GM10266 (cell line): ENCODE measurements at regions not wholly inside any gene's neighbourhood (a gene's known extent, or its start where the extent isn't known, plus 50 kb on each side); places are given as distances from the start of the nearest gene placed in this dataset.
"Not testable (repeated sequence)": the region's sequence is repeated elsewhere in the genome, so short reads cannot be mapped to it uniquely, and the experiment has no call there.

ENCODE experiments used
- DNase-seq: peaks from one replicate; pipeline ENCODE4 v3.0.0; 2012; ENCODE audit errors: extremely low spot score
- TF ChIP-seq, protein P1 (sequence below): IDR thresholded peaks from 2 replicates; pipeline ENCODE4 v1.5.1; 2012; ENCODE audit warnings: mild to moderate bottlenecking, low read depth; ENCODE audit not compliant: control insufficient read depth, insufficient read depth; ENCODE audit errors: missing control alignments

DNA sequence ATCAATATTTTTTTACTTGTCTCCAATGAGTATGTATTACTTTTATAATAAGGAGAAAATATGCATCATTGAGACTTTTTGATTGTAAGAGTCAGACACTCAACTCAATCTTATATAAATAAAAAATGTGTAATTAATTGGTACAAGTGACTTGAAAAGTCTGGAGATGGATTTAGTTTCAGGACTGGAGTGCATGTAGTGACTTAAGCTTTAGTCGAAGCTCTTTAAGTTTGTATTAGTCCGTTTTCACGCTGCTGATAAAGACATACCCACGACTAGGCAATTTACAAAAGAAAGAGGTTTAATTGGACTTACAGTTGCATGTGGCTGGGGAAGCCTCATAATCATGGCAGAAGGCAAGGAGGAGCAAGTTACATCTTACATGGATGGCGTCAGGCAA lies 60.7 kb upstream of the NKD1 start:
- TF ChIP-seq, protein P1, sequence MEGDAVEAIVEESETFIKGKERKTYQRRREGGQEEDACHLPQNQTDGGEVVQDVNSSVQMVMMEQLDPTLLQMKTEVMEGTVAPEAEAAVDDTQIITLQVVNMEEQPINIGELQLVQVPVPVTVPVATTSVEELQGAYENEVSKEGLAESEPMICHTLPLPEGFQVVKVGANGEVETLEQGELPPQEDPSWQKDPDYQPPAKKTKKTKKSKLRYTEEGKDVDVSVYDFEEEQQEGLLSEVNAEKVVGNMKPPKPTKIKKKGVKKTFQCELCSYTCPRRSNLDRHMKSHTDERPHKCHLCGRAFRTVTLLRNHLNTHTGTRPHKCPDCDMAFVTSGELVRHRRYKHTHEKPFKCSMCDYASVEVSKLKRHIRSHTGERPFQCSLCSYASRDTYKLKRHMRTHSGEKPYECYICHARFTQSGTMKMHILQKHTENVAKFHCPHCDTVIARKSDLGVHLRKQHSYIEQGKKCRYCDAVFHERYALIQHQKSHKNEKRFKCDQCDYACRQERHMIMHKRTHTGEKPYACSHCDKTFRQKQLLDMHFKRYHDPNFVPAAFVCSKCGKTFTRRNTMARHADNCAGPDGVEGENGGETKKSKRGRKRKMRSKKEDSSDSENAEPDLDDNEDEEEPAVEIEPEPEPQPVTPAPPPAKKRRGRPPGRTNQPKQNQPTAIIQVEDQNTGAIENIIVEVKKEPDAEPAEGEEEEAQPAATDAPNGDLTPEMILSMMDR = no peak
- DNase-seq = no peak

DNA sequence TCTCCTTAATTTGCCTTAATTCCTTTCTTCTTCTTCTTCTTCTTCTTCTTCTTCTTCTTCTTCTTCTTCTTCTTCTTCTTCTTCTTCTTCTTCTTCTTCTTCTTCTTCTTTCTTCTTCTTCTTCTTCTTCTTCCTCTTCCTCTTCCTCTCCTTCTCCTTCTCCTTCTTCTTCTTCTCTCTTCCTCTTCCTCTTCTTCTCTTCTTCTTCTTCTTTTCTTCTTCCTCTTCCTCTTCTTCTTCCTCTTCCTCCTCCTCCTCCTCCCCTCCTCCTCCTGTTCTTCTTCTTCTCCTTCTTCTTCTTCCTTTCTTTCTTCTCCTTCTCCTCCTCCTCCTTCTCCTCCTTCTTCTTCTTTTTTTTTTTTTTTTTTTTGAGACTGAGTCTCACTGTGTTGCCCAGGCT lies 62.0 kb upstream of the NKD1 start:
- not testable (repeated sequence) for DNase-seq

DNA sequence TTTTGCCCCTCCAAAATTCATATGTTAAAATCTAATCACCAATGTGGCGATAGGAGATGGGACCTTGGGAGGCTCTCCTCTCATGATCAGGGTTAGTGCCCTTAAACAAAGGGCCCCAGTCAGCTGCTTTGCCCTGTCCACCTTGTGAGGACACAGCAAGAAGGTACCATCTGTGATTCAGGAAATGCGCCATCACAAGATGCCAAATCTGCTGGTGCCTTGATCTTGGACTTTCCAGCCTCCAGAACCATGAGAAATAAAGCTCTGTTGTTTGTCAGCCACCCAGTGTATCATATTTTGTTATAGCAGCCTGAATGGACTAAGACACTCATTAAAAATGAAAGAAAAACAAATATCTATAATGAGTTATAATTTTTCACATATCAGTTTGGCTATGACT lies 63.0 kb upstream of the NKD1 start:
- DNase-seq = no peak
- TF ChIP-seq, protein P1 = no peak

DNA sequence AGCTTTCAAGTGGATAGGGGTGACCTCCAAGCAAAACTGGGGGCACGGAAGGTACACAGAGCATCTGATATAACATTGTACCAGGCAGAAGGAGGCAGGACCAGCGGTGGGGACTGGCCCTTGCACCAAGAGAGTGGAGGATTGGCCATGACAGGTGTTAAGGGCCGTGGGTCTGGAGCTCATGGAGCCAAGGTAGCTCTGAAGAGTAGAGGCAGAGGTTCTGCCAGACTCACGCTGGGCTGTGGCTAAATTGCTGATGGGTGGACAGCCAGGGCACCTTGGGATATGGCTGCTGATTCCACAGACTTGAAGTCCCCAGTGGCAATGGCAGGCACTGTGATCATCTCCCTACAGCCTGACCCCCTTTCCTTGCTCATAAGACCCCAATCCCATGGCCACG lies 65.9 kb upstream of the NKD1 start:
- no peak for DNase-seq
- TF ChIP-seq, protein P1 = no peak

DNA sequence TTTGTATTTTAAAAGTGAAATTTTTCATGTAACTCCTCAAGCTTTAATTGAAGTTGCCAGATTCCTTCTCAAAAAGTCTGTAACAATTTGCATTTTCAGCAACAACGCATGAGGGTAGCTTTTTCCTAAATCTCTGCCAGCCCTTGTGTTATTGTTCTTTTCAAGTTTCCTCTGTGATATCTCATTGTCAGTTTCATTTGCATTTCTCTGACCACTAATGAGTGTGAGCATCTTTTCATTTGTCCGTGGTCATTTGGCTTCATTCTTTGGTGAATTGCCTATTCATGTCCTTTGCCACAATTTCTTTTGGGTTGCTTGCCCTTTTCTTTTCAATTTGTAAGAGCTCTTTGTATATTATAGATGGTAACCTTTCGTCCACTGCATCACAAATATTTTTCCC lies 68.0 kb upstream of the NKD1 start:
- no peak for DNase-seq
- TF ChIP-seq, protein P1 = no peak

DNA sequence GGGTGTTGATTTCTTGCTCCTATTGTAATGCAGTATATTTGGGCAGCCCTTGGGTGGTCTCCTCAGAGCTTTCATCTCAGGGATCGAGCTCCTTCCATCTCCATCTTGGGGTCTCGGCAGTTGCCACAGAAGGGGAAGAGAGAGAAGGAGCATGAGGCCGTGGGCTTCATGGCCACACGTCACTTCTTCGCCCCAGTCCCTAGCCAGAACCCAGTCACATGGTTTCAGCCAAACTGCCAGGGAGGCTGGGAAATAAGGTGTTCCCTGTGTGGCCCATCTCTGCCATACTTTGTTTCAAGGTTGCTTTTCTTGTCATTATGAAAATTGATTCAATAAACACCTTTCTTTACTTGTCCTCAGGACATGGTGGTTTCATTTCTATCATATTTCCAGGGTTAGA lies 68.4 kb upstream of the NKD1 start:
- TF ChIP-seq, protein P1 = no peak
- no peak for DNase-seq

DNA sequence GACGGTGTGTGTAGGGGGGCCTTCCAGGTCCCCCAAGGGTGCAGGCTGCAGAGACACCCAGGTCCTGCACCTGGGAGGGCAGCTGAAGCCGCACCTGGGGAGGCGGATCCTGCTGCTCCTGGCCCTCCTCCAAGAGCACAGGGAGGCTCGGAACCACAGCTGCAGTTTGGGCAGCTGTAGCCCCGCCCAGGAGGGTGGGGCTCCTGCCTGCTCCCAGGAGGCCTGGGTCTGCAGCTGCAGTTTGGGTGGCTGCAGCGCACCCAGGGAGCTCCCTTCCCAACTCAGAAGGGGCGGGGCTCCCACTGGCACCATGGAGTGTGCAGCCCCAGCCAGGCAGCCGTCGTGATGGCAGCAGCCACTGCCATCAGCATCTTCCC lies 69.4 kb upstream of the NKD1 start:
- DNase-seq = no peak
- TF ChIP-seq, protein P1 = no peak

DNA sequence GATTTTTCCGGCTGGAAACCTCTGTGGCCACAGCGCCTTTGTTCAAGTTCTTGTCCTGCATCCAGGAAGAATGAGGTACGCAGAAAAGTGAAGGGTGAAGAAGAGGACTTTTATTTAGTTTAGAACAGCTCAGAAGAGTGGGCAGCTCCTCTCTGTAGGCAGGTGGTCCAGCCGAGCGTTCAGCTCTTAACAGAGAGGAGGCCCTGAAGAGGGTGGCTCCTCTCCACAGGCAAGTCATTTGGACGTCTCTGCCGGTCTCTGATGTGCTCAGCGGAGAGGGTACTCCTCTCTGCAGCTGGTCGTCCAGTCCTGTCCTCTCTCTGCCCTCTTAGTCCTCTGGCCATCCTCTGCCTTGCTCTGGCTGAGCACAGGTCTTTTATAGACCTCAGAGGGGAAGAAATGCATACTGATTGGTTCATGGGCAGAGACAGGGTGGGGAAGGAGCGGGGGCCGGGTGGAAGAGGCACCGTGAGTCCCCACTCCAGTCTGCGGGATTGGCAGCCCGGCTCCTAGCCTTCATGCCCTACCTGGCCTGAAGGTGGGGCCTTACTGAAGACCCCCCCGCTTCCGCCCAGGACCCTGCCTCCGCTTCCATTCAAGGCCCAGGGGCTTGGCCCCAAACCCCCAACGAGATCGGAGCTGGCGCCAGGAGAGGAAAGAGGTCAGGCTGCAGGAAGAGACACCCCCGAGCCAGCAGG lies 70.0 kb upstream of the NKD1 start:
- DNase-seq = no peak
- TF ChIP-seq, protein P1 = no peak
